ENCODE measurements at regions not wholly inside any gene's neighbourhood (a gene's known extent, or its start where the extent isn't known, plus 50 kb on each side); places are given as distances from the start of the nearest gene placed in this dataset.
A peak's percentile ranks its signal among the peaks of the same experiment; 100 is the strongest.
"Not testable (repeated sequence)": the region's sequence is repeated elsewhere in the genome, so short reads cannot be mapped to it uniquely, and the experiment has no call there.

- DNase-seq, result no peak
Measured at GRCh38 chr6:166802401-166802800, 153.9 kb downstream of the RNASET2 start.

DNA sequence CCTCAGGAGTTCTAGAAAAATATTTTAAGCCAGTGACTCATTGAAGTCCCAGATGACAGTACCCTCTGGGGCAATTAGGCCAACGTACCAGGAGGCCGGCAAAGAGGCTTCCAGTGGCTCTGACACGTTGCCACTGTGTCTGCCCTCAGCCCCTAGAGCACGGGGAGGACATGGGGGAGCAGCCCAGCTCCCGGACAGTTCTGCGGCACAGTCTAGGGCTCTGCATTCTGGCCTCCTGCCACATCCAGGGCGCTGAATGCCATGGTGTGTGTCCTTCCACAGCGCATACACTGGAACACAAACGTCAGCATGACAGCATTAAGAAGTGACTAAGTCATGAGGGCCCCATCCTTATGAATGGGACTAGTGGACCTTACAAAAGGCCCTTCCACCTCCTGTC is 156.2 kb downstream of the RNASET2 start:
- no peak for DNase-seq

DNA sequence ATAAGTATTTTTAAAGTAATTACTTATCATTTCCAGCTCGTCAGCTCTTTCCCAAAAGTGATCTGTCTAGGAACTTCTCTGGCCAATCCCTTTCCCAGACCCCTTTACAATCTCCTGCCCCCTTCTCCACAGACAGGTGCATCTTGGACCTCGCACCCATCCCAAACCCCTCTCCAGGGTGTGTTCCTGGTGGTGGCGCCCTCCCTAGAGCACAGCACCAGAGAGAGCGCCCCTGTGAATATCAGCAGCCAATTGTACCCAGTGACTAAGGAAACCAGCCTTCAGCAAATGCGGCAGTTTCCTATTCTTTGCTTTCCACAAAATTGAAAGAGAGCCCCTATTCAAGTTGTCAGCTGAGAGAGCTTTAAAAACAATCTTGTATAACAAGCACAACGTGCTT is 157.7 kb downstream of the RNASET2 start:
- no peak for DNase-seq

- no peak for DNase-seq
Measured at GRCh38 chr6:166796610-166797009, 159.7 kb downstream of the RNASET2 start.

DNA sequence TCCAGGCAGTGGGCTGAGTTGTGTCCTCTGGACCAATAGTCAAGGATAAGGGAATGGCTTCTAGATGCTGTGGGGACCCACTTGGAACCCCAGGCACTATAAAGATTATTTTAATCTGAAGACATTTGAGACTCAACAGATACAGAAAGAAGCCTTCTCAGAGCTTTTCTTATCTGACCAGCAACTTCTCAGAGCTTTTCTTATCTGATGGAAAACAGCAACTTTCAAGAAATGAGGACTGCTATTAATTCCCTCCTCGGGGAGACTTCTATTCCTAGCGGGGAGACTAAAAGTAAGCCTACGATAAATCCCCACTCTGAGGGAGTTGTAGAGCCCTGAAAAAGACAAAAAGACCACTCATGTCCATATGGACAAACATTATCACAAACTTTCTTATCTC is 160.5 kb downstream of the RNASET2 start:
- DNase-seq, result no peak

DNA sequence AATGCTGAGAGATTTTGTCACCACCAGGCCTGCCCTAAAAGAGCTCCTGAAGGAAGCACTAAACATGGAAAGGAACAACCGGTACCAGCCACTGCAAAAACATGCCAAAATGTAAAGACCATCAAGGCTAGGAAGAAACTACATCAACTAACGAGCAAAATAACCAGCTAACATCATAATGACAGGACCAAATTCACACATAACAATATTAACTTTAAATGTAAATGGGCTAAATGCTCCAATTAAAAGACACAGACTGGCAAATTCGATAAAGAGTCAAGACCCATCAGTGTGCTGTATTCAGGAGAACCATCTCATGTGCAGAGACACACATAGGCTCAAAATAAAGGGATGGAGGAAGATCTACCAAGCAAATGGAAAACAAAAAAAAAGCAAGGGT is 163.8 kb upstream of the RPS6KA2 start:
- DNase-seq, result not testable (repeated sequence)

DNA sequence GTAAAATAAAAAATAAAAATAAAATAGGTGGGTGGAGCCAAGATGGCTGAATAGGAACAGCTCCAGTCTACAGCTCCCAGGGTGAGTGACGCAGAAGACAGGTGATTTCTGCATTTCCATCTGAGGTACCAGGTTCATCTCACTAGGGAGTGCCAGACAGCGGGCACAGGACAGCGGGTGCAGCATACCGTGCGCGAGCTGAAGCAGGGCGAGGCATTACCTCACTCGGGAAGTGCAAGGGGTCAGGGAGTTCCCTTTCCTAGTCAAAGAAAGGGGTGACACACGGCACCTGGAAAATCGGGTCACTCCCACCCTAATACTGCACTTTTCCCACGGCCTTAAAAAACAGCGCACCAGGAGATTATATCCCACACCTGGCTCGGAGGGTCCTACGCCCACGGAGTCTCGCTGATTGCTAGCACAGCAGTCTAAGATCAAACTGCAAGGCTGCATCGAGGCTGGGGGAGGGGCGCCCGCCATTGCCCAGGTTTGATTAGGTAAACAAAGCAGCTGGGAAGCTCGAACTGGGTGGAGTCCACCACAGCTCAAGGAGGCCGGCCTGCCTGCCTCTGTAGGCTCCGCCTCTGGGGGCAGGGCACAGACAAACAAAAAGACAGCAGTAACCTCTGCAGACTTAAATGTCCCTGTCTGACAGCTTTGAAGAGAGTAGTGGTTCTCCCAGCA is 161.9 kb upstream of the RPS6KA2 start:
- not testable (repeated sequence) for DNase-seq

DNA sequence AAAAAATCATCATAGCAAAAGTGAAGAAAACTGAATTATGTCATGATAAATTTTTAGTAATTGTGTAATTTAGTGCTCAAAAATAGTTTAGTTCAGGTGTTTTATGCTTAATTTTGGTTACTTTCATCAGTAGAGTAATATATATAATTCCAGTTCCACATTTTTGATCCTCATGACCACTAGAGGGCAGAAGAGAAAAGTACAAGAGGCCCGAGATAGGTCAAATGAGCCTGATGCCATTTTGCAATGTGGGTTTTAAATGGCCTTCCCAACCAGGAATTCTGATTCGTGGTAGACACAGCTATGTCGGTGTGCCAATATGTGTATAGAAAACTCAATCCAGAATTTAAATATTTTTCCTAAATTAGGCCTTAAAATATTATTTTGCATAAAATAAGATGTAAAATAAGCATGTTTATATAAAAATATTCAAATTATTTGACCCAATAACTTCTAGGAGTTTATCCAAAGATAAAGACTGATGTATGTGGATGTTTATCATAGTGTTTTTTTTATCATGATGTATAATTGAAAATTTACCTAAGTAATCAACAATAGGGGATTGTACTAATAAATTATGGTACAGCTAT is 159.7 kb upstream of the RPS6KA2 start:
- DNase-seq, result peak; percentile 71

DNA sequence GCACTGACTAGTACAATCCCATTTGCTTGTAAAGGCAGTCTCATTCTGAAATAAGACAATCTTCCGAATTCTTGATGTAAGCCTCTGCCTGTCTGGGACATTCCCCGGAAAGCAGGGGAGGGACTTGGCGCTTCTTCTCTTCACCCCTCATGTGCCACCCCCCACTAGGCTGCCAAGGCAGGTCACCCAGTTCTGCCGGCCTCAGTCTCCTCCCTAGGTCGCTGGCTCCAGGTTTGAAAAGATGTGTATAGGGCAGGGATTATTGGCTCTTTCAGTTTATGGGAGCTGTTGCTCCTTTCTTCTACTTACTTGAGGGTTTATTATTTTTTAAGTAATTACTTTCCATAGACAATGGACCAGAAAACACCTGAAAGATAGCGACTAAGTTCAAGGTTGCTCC is 158.1 kb upstream of the RPS6KA2 start:
- no peak for DNase-seq

DNA sequence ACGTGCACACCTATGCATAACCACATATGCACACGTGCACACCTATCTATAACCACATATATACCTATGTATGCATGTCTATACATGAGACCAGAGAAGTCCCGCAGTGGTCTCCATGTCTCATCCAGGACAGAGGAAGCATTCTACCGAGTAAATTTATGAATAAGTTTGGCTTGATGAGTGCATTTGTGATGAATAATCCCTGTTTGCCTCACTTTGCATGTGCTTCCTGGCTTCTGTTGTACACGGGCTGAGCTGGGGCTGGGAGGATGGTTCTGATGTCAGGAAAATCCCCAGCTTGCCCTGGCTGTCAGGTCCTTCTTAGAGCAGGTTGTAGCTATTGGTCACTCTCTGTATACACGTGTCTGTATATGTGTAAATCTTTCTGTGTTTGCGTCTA is 157.6 kb upstream of the RPS6KA2 start:
- no peak for DNase-seq

DNA sequence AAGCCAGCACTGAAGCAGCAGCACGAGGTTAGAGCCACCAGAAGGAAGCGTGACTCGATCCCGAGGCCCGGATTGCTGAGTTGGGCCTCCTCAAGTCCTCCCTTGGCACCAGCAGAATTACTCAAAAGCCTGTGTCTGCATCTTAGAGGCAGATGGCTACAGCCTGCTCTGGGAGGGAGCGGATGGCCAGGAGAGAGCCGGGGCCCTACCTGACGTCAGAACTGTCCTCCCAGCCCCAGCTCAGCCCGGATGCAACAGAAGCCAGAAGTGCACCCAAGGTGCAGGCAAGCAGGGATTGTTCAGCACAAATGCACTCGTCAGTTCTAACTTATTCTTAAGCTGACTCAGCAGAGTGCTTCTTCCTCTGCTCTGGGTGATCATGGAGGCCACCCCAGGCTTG is 155.5 kb upstream of the RPS6KA2 start:
- no peak for DNase-seq

- DNase-seq, result no peak
Measured at GRCh38 chr6:166781331-166781730, 154.3 kb upstream of the RPS6KA2 start.

DNA sequence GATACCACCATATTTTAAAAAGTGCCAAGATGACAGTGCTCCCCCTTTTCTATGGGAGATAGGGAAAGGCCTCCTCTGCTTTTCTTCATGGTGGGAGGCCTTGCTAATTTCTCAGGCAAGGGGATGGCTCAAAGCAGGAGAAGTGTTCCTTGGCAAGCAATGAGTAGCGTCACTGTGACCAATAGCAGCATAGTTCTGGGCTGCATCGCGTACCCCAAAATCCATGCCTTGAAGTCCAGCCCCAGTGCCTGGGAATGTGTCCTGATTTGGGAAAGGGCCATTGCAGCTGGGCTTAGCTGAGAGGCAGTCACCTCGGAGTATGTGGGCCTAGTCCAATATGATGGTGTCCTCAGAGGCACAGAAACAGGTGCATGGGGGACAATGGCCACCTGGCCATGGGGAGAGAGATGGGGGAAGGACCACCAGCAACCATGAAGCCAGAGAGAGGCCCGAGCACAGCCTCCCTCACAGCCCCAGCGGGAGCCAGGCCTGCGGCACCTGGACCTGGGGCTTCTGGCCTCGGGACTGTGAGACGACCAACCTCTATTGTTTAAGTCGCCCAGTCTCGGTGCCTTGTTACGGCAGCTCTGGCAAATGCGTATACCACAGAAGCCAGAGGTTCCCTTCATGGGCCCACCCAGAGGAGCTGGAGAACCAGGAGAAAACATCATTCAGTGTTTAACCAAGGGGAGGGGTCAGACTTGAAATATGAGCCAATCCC is 153.1 kb upstream of the RPS6KA2 start:
- DNase-seq, result no peak

DNA sequence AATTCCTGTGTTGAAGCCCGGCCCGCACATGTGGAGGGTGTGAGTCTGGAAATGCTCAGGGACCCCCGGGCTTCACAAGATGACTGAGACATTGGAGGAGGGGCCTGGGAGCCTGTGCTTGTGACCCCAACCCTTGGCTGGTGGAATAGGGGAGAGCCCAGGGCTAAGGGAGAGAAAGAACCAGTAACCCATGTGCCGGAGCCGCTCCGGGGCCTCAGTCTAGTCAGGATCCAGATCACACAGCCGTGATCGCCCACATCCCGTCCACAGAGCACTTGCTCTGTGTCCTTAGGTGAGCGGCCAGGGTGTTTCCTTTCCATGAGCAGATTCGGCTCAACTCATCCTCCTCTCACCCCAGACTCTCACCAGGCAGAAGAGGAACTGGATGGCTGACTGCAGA is 152.3 kb upstream of the RPS6KA2 start:
- no peak for DNase-seq

- DNase-seq, result no peak
Measured at GRCh38 chr6:166778776-166779175, 151.7 kb upstream of the RPS6KA2 start.

GRCh38 chr6:166778046-166778445 is 151.0 kb upstream of the RPS6KA2 start:
- no peak for DNase-seq

DNA sequence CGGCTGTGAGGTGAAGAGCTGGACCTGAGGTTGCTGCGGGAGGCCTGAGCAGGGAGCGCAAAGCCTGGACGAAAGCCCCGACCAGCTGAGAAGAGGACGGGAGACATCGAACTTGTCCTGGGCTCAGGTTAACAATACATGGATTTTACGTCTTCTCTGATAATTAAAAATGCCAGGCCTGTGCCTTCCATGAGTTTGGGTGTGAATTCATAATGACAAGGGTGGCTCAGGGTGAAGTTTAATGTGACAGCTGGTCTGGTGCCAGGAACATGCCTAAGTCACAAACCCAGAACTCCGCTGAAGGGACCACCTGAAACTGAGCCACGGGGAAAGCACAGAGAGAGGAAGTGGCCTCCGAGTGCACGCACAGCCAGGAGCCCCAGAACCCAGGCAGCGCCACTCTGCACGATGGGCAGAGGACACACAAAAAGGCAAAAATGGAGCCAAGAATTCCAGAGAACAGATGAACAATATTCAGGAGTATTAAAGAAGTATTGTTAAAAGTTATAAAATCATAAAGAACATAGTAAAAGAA is 150.1 kb upstream of the RPS6KA2 start:
- no peak for DNase-seq

GRCh38 chr6:166776571-166776970 is 149.5 kb upstream of the RPS6KA2 start:
- no peak for DNase-seq

- no peak for DNase-seq
Measured at GRCh38 chr6:166775923-166776220, 148.8 kb upstream of the RPS6KA2 start.

GRCh38 chr6:166775180-166775922 is 148.3 kb upstream of the RPS6KA2 start:
- peak; percentile 79 for DNase-seq

GRCh38 chr6:166774770-166775169 is 147.7 kb upstream of the RPS6KA2 start:
- DNase-seq, result no peak

- DNase-seq, result no peak
Measured at GRCh38 chr6:166774292-166774691, 147.2 kb upstream of the RPS6KA2 start.

DNA sequence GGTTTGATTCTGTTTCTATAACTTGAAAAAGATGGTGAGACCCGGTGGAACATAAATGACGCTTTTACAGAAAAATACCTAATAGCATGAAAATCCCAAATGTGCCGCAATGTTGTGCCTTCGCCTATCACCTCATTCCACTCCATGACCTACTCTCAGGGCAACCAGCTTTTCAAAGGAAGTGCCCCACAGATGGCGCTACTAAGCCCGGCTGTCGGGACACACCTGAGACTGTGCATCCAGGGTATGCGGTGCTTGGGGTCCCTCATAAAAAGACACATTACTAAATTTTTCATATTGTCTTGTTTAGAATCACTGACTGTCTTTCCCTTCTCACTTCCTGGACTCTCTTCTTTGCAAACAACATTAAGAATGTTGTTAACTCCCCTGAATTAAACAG is 145.5 kb upstream of the RPS6KA2 start:
- peak; percentile 30 for DNase-seq

DNA sequence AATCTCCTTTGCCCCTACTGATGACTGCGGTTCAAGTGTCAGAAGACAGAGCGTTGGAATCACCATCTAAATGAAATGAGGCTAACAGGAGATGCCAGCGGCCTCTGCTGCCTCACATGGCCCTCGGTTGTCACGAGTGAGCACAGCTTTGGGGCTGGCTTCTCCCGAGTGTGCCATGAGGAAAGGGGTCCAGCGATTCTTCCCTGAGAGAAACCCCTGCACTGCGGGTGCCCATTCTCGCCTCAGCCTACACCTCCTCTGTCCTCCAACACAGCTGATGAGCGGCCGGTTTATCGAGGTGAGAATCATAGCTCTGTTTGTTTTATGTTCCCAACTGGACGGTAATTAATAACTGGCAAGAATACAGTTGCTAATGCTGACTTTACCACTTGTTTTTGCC is 144.7 kb upstream of the RPS6KA2 start:
- no peak for DNase-seq
